NCI-H524 treated with DMSO at 0.1 percent for 48 hours (cell line): ENCODE measurements at regions not wholly inside any gene's neighbourhood (a gene's known extent, or its start where the extent isn't known, plus 50 kb on each side); places are given as distances from the start of the nearest gene placed in this dataset.
"Not testable (repeated sequence)": the region's sequence is repeated elsewhere in the genome, so short reads cannot be mapped to it uniquely, and the experiment has no call there.

Source experiments
- DNase-seq: peaks from one replicate; lab custom pipeline; 2025; lab: John Stamatoyannopoulos, UW

DNA sequence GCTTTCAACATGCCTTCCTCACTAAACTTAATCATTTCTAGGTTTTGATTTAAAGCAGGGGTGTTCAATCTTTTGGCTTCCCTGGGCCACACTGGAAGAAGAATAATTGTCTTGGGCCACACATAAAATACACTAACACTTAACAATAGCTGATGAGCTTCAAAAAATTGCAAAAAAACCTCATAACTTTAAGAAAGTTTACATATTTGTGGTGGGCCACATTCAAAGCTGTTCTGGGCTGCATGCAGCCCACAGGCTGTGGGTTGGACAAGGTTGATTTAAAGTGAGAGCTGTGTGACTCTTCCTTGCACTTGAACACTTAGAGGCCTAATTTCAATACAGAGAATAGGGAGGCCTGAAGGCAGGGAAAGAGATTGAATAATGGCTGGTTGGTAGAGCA lies 598.3 kb downstream of the EFNA5 start:
- DNase-seq, result no peak

GRCh38 chr5:107068782-107069181 lies 602.0 kb downstream of the EFNA5 start:
- no peak for DNase-seq

- no peak for DNase-seq
These were observed 603.3 kb downstream of the EFNA5 start for GRCh38 chr5:107067395-107067794.

DNA sequence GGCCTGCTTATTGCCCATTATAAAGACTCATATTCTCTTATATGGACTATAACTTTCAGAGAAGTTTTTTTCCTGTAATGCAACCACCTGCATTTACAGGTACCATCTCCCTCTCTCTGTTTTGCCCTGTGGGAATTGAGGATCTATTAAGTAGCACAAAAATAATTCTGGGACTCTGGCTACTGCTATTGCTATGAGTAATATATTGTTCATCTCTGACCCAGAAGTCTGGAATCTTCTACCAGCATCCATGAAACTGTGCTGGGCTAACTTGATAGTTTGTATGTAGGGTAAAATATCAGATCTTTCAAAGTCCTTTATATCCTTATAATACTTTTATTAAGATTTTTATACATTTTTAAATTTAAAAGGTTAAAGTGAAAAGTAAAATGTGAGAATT lies 607.2 kb downstream of the EFNA5 start:
- DNase-seq, result no peak

DNA sequence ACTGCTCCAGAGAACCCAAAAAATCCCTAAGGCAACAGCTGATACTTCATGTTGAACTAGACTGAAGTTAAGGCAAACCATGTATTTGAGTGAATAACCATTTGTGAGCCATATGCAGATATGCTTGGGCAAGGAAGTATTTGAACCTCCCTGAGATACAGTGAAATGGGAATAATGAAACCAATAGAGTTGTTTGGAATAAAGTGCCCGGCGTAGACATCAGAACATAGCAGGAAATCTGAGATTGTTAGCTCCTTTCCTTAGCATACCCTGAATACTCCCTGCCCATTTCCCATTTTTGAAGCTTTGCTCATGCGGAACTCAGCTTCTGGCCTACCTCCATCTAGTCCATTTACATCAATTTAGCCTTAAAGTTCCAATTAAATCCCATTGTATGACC lies 611.9 kb downstream of the EFNA5 start:
- DNase-seq, result no peak

GRCh38 chr5:107058235-107058634 lies 612.5 kb downstream of the EFNA5 start:
- no peak for DNase-seq

DNA sequence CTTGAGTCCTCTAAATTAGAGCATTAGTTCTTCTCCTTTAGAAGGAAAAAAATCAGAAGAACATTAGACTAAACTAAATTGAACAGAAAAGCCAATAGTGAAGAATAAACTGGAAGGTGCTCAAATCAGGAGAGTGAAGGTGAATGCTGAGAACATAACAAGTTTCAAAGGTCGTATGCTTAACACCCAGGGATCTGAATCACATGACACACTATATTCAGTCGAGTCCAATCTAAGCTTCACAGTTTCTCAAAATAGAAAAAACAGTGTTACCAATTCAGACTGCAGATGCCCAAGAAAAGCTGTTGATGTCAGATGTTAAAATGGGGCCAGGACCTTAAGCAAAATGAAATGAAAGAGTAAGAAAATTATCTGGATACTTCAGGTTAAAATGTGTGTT lies 614.5 kb downstream of the EFNA5 start:
- no peak for DNase-seq

DNA sequence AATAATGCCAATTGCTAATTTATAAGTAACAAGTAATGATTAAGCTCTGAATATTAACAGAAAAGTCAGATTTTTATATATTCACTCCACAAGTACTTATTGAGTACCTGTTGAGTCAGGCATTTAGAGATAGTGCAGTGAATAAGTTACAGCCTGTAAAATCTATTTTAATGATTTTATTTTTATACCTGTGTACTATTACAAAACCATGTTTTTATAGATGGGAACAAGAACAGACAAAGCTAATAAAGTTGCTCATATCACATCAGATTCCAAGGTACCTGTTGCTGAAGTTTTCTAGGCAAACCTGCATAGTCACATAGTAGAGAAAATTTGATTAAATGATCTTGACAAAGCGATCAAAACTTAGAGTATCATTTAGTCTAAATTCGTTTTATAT lies 623.7 kb downstream of the EFNA5 start:
- DNase-seq, result no peak

DNA sequence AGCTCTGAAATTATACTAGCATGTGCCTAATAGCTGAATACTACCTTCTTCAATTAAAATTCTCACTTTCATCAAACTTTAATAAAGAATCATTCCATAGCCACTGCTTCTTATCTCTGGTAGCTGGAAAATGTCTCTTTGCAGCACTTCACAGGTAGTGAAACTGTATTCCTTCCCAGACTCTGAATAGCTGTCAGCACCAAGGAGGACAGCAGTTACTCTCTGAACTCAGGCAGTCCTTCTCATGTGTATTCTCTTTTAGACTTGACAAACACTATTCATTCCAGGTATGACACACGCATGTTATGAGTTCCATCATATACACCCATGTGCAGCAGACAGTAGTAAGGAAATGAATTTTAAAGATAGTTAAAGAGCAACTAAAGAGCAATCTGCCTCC lies 627.1 kb downstream of the EFNA5 start:
- DNase-seq, result no peak

- no peak for DNase-seq
These were observed 629.8 kb downstream of the EFNA5 start for GRCh38 chr5:107040907-107041306.

GRCh38 chr5:107032629-107033028 lies 638.1 kb downstream of the EFNA5 start:
- no peak for DNase-seq

- DNase-seq, result no peak
These were observed 641.8 kb downstream of the EFNA5 start for GRCh38 chr5:107028938-107029337.

- no peak for DNase-seq
These were observed 644.8 kb downstream of the EFNA5 start for GRCh38 chr5:107025712-107026497.

DNA sequence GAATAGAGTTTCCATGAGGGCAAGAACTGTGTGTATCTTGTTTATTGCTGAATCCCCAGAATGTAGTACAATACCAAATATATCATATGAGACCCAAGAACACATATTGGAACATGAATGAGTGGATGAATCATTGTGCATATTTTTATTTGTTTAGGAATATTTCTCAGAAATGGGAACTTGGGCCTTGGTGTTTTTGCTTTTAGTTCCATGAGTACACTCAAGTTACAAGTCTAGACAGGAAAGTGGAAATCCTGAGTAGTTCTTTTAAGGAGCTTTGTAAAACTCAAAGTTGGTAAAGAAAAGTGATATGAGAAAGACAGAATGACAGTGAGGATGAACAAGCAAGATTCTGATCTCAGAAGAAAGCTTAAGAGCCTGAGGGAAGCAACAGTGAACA lies 647.0 kb downstream of the EFNA5 start:
- no peak for DNase-seq

- no peak for DNase-seq
These were observed 649.2 kb downstream of the EFNA5 start for GRCh38 chr5:107021575-107021974.

GRCh38 chr5:107020626-107021025 lies 650.1 kb downstream of the EFNA5 start:
- no peak for DNase-seq

- no peak for DNase-seq
These were observed 653.1 kb downstream of the EFNA5 start for GRCh38 chr5:107017616-107018015.

GRCh38 chr5:107012371-107012770 lies 658.4 kb downstream of the EFNA5 start:
- DNase-seq, result no peak

GRCh38 chr5:107011605-107012004 lies 659.1 kb downstream of the EFNA5 start:
- DNase-seq, result peak; percentile 97

GRCh38 chr5:107010060-107010459 lies 660.7 kb downstream of the EFNA5 start:
- no peak for DNase-seq

- DNase-seq, result no peak
These were observed 665.1 kb downstream of the EFNA5 start for GRCh38 chr5:107005653-107006052.

DNA sequence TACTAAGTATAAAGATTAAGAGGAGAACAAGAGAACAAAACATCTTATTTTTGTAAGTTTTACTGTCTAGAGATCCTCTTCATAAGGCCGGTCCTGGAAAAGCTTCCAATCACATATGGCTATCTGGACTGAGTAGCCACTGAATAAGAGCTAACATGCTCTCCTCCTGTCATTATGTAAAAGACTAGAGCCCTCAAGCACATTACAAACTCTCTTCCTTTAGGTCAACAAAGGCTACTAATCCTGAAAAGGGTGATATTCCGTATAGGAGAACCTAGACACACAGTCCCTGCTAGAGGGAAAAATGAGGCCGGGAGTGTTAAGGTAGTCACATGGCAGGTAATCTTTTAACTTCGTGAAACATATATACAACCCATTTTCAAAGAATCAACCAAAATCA lies 665.6 kb downstream of the EFNA5 start:
- no peak for DNase-seq

DNA sequence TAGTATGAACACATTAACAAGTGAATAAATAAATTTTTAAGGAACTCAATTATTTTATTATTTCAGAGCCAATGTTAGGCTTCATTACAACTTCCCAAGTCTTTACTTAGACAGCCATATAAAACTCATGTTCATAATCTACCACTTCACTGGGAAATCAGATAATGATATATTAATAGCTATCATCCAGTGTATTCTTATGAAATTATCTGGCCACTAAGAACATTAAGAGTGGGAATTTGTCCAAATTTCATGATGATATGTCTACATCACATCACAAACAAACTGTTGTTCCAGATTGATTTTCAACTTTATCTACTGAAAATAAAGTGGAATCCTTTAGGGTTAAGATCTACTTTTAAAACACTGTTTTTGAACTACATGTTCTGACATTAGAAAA lies 668.6 kb downstream of the EFNA5 start:
- no peak for DNase-seq

GRCh38 chr5:106999506-106999905 lies 671.2 kb downstream of the EFNA5 start:
- DNase-seq, result not testable (repeated sequence)
